HG03159 (cell line): ENCODE measurements at regions not wholly inside any gene's neighbourhood (a gene's known extent, or its start where the extent isn't known, plus 50 kb on each side); places are given as distances from the start of the nearest gene placed in this dataset.

Source experiments
- ATAC-seq: cut with Tn5 transposase; IDR thresholded peaks from one replicate; pipeline ENCODE4 v1.9.1; 2021; ENCODE audit warnings: mild to moderate bottlenecking, moderate library complexity; ENCODE audit not compliant: unreplicated experiment

GRCh38 chr16:63612462-63613227, 1509.2 kb downstream of the CDH11 start:
- ATAC-seq = no peak

DNA sequence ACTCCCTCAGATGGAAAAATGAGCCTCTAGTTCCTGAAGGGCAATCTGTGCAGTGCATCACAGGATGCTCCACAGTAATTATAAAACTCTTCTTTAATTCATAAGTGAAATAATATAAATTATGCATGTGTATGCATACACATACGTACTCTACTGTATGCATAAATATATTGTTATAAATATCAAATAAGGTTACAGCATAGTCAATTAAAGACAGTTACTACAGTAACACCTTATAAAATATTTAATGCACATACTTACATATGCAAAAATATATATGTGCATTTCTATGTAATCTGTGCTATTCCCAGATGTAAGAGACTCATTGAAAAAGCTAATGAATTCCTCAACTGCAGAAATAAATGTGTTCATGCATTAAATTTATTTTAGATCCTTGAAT, 1515.1 kb downstream of the CDH11 start:
- ATAC-seq = no peak

DNA sequence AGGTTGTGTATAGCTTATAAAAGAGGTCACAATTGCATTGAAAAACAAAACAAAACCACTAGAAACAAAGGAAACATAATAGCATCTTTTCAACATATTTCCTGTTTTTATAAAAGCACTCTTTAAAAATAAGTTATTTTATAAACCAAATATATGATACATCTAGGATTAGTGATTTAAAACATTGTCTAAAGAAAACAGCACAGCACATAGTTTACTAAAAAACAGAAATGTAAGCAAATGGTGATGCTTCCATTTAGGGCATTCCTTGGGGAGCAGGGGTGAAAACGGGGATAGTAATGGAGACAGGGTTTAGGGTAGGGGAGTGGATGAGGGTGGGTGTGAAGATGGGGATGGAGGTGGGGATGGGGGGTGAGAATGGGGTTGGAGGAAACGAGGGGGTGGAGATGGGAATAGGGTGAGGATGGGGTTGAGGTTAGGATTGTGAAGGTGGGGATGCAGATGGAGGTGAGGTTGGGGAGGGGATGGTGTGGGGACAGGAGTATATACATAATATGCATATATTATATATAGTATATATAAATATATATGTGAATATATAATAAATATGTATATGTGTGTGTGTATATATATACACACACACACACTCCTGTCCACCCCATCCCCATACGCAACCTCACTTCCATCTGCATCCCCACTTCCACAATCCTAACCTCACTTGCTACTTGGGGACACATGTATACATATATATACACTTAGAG, 1519.5 kb downstream of the CDH11 start:
- no peak for ATAC-seq

DNA sequence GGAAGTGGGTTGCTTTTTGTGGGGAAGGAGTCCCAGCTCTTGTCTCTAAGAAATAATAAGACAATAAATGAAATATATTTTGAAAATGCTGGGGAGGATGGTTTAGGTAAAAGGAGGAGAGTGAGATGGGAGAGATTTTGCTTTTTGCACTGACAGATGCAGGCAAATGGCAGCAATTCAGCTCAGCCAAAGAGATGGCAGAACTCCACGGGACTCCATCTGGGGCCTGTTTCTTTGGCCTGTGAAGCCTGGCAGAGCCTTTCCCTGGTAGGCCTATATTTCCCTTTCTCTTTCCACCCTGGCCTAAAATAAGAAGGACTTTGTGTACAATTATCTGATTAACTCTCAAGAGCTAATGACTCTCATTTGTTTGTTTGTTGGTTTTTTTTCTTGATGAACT, 1525.1 kb downstream of the CDH11 start:
- no peak for ATAC-seq

DNA sequence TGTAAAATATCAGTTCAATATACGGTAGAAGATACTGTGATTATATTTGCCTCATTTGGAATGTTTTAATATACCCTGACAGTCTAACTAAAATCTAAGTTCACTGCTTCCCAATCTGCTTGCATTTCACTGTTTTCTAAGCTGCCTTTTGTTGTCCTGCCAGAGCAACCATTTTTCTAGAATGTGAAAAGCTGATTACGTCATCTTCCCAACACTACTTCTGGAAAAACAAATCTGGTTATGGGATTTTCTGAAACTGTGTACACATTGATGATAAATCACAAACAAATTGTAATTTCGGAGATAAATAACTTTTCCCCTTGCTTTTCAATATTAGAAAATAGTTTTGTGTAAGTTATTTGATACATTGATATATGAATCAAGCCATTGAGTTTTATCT, 1529.0 kb downstream of the CDH11 start:
- no peak for ATAC-seq

- no peak for ATAC-seq
These were observed 1540.3 kb downstream of the CDH11 start for GRCh38 chr16:63581570-63581969.

GRCh38 chr16:63578791-63579190, 1542.6 kb upstream of the CDH8 start:
- ATAC-seq = no peak

DNA sequence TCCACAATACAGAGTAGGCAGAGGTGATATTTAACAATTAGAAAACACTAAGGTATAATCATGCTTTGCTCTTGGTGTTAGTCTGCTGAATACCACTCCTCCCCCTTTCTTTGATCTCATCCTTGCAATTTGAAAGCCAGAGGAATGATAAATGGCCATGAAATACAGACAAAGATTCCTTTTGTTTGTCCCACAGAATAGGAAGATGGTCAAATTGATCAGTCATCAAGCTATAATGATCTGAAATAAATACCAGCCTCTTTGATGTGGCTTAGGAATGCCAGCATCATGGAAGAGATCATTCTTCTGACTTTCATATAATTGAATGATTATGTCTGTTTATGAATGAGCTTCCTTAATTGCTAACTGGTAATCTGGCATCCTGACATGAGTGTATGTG, 1541.7 kb upstream of the CDH8 start:
- no peak for ATAC-seq

DNA sequence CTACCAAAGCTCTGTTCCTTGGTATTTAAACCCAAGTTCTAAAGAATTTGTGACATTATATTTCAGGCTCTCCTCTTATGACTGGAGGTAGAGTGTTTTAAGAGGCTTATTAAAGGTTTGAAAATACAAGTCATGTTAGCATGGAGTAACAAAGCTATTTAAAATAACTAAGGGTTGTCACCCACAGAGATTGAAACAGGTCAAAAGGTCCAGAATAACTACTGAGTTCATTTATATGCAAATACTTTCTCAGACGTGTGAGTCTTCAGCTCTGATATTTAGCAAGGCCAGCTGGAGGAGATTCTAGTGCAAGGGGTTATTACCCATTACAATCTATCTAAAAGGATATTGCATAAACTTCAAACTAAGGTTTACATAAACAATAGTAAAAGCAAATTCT, 1538.8 kb upstream of the CDH8 start:
- no peak for ATAC-seq

DNA sequence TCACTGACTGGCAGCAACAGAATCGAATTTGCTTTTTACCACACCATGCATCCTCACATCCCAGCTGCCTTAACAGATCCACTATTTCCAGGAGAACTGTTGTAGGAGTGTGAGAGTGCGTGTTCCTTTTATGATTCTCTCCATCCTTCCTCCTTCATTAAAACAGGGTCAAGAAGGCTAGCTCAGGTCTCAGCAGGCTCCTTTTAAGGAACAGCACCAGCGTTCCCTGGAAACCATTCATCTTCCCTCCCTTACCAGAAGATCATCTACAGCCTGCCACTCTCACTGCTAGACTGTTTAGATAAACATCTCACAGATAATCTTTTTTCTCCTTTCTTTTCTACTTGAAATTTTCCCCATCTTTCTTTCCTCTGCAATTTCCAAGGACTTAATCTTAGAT, 1531.9 kb upstream of the CDH8 start:
- ATAC-seq = no peak

DNA sequence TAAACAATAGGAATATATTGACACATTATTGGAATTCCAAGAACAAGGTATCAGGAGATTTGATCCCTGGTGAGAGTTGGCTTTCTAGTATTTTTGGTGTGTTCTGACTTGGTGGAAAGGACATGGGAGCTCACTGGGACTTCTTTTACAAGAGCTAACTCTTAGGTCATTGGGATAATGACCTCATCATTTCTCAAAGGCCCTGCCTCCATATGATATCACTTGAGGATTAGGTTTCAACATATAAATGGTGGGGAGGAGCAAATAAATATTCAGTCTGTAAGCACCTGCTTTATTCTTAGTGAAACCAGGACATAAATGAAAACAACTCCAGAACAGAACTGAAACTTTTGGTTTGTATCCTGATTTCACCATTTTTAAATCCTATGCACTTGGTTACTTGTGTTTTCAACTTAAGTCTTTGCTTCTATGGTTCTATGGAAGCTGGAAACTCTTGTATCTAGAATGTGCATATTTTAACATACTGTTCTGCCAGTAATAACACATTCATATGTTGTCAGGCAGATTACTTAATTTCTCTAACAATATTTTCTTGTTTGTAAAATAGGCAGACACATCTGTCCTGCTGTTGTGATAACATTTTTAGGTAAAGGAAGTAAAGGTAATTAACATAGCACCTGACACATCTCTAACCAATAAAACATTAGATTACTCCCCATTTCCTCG, 1527.7 kb upstream of the CDH8 start:
- ATAC-seq = no peak

- ATAC-seq = no peak
These were observed 1517.7 kb upstream of the CDH8 start for GRCh38 chr16:63553980-63554379.

GRCh38 chr16:63539276-63539675, 1503.0 kb upstream of the CDH8 start:
- no peak for ATAC-seq

DNA sequence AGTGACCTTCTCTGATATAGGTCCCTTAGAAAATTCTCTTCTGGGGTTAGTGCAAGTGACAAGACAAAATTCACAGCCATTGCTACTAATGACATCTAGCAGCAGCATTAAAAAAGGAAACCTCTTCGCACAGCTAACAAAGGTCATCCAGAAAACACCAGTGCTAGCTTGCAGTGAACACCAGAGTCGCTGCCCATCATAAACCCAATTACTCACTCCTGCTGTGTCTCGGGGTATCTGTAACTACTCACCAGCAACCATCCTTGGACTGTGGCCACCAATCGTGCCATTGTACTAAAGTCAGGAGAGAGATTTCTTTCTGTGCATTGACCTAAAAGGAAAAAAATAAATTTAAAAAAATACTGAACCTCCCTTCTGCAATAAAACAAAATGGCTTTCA, 1494.7 kb upstream of the CDH8 start:
- ATAC-seq = no peak

DNA sequence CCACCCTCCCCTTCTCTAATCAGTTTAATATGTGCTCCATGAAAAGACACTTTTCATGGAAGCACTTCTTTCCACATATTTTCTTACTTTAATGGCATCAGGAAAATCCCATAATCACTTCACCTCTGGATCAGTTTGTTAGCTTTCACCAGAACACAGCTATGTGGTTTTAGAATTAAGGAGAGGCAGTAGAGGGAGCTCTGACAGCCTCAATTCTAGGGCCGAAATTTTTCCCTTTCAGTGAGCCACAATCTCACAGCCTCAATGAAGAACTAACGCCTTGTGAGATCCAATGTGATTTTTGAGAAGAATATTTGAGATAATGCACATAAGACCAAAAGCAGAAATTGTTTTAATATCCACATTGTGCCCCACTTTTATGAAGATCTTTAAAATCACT, 1494.0 kb upstream of the CDH8 start:
- ATAC-seq = no peak

DNA sequence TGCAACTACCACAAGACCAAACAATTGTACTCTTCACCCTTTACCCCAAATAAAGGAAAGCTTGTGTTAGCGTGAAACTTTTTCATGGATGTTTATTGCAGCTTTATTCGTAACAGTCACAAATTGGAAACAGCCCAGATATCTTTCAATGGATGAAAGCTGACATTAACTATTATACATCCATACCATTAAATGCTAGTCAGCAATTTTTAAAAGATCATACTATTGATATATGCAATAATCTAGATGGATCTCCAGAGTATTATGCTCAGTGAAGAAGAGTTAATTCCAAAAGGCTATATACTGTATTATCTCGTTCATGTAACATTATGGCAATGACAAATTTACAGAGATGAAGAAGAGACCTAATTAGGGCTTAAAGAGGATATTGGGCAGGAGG, 1491.2 kb upstream of the CDH8 start:
- ATAC-seq = no peak

DNA sequence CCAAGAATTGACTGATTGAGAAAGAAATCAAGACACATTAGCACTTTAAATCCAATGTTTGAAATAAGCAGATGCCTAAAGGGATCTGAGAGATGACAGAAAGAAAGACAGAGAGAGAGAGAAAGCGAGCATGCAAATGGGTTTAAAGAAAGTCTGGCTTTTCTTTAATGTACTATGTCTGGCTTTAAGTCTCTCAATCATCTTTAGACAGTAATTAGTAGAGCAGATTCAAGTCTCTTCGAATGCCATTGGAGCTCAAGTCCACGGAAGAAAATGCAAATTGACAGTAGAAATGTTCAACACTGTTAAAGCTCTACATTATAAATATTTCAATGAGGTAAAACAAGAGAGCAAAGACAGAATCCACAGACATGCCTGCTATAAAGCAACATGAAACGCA, 1480.2 kb upstream of the CDH8 start:
- ATAC-seq = no peak

DNA sequence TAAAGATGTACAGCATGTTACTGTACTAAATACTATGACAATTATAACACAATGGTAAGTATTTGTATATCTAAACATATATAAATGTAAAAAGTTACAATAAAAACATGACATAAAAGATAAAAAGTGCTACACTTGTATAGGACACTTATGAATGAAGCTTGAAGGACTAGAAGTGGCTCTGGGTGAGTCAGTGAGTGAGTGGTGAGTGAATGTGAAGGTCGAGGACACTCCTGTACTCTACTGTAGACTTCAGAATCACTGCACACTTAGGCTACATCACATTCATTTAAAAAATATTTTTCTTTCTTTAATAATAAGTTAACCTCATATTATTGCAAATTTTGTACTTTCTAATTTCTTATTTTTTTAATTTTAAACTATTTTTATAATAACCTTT, 1476.7 kb upstream of the CDH8 start:
- ATAC-seq = no peak

DNA sequence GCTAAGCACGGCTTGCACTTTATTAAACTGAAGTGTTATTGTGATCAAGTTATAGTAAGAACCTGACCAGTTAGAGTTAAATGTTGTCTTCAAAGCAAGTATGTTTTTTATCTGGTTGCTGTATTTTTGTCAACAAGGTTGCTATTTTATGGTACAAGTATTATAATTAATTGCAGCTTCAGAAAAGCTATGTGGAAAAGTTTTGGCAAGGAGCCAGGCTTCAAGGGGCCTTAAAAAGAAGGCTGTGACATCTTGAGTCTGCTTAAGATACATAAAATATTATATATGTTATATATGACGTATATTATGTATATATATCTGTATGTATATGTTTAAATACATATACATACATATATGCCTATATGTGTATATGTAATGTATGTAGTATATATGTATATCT, 1461.2 kb upstream of the CDH8 start:
- ATAC-seq = no peak

DNA sequence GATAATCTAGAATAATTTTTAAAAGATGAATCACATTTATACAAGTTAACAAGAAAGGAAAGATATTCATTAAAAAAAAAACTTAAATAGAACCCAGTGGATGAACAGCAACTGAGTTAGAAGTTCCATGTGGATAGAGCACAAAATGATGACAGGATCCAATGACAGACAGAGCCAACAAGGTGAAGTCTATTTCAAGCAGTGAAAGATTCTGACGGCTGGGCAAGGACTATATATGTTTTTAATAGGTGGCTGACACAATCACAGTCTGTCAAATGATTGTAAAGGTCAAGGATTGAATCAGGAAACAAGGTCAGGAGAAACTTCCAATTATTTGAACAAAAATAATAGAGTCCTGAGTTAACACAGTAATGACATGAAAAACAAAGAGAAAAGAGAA, 1460.0 kb upstream of the CDH8 start:
- no peak for ATAC-seq

GRCh38 chr16:63488955-63489354, 1452.7 kb upstream of the CDH8 start:
- ATAC-seq = no peak

- ATAC-seq = no peak
These were observed 1444.8 kb upstream of the CDH8 start for GRCh38 chr16:63481060-63481459.
